GM23248 (cell line): ENCODE measurements at regions not wholly inside any gene's neighbourhood (a gene's known extent, or its start where the extent isn't known, plus 50 kb on each side); places are given as distances from the start of the nearest gene placed in this dataset.

ENCODE experiments used
- EZH2 ChIP-seq: fragments of 200-600 bp; sonication (generic); IDR thresholded peaks from 2 replicates; pipeline ENCODE4 v1.6.1; 2018; ENCODE audit warnings: antibody characterized with exemption, mild to moderate bottlenecking; ENCODE audit not compliant: insufficient read depth, poor library complexity, severe bottlenecking
- EZH2phosphoT487 ChIP-seq: fragments of 200-600 bp; sonication (generic); IDR thresholded peaks from 2 replicates; pipeline ENCODE4 v1.6.1; 2018; ENCODE audit warnings: antibody characterized with exemption, moderate library complexity, mild to moderate bottlenecking, low read depth; ENCODE audit not compliant: insufficient read depth

GRCh38 chr20:57939499-57939898 lies 229.7 kb upstream of the PMEPA1 start:
- TF ChIP-seq EZH2 (no peak), EZH2phosphoT487 (no peak)
